ENCODE measurements at regions not wholly inside any gene's neighbourhood (a gene's known extent, or its start where the extent isn't known, plus 50 kb on each side); places are given as distances from the start of the nearest gene placed in this dataset.

- TF ChIP-seq CTCF (IDR thresholded peaks at IDR 0.05; ENCODE audit: low read depth, low read length) = no peak
- in situ Hi-C loops (cut with HindIII; ENCODE audit: low sequenced_read_pairs) = no loop called here
- H3K4me3 ChIP-seq (ENCODE audit: low read depth, low read length) = no peak overlapping the region
- DNase-seq (ENCODE audit: low read depth, low spot score) = no peak
These were observed 72.0 kb upstream of the TOX3 start for GRCh38 chr16:52618753-52619497.

- in situ Hi-C loops (cut with HindIII; ENCODE audit: low sequenced_read_pairs) = no loop called here
- TF ChIP-seq CTCF (IDR thresholded peaks at IDR 0.05; ENCODE audit: low read depth, low read length) = no peak
- H3K4me3 ChIP-seq (ENCODE audit: low read depth, low read length) = no peak overlapping the region
- DNase-seq (ENCODE audit: low read depth, low spot score) = no peak
These were observed 70.6 kb upstream of the TOX3 start for GRCh38 chr16:52617591-52617990.

GRCh38 chr16:52613508-52613907, 66.6 kb upstream of the TOX3 start:
- in situ Hi-C loops (cut with HindIII; ENCODE audit: low sequenced_read_pairs) = no loop called here
- TF ChIP-seq CTCF (IDR thresholded peaks at IDR 0.05; ENCODE audit: low read depth, low read length) = no peak
- no peak overlapping the region for H3K4me3 ChIP-seq (ENCODE audit: low read depth, low read length)
- no peak for DNase-seq (ENCODE audit: low read depth, low spot score)

- no peak for DNase-seq (ENCODE audit: low read depth, low spot score)
- H3K4me3 ChIP-seq (ENCODE audit: low read depth, low read length) = no peak overlapping the region
- in situ Hi-C loops (cut with HindIII; ENCODE audit: low sequenced_read_pairs) = no loop called here
- TF ChIP-seq CTCF (IDR thresholded peaks at IDR 0.05; ENCODE audit: low read depth, low read length) = no peak
These were observed 65.1 kb upstream of the TOX3 start for GRCh38 chr16:52611817-52612673.

- TF ChIP-seq CTCF (IDR thresholded peaks at IDR 0.05; ENCODE audit: low read depth, low read length) = no peak
- in situ Hi-C loops (cut with HindIII; ENCODE audit: low sequenced_read_pairs) = no loop called here
- H3K4me3 ChIP-seq (ENCODE audit: low read depth, low read length) = no peak overlapping the region
- DNase-seq (ENCODE audit: low read depth, low spot score) = no peak
These were observed 56.1 kb upstream of the TOX3 start for GRCh38 chr16:52603015-52603414.

- TF ChIP-seq CTCF (IDR thresholded peaks at IDR 0.05; ENCODE audit: low read depth, low read length) = no peak
- H3K4me3 ChIP-seq (ENCODE audit: low read depth, low read length) = no peak overlapping the region
- no peak for DNase-seq (ENCODE audit: low read depth, low spot score)
- in situ Hi-C loops (cut with HindIII; ENCODE audit: low sequenced_read_pairs) = no loop called here
These were observed 51.0 kb upstream of the TOX3 start for GRCh38 chr16:52597772-52598483.

Measured in astrocyte of the spinal cord (primary cell).